Lower leg skin (tissue), 4 donors: ENCODE measurements at regions not wholly inside any gene's neighbourhood (a gene's known extent, or its start where the extent isn't known, plus 50 kb on each side); places are given as distances from the start of the nearest gene placed in this dataset.
"Not testable (repeated sequence)": the region's sequence is repeated elsewhere in the genome, so short reads cannot be mapped to it uniquely, and the experiment has no call there.

Source experiments
- DNase-seq, 2 donors: peaks; one replicate each; pipeline ENCODE4 v3.0.0-alpha.2; 2019; ENCODE audit warnings: low spot score in 2 of 2
- H3K4me3 ChIP-seq: fragments of 200-600 bp; sonication (generic); 2 replicates; pipeline ENCODE4 v1.5.1; 2017; ENCODE audit warnings: mild to moderate bottlenecking, low read depth; ENCODE audit not compliant: poor library complexity, severe bottlenecking
- POLR2A ChIP-seq, 2 donors: fragments of 450-650 bp; IDR thresholded peaks; one replicate each; pipeline ENCODE4 v1.6.1; 2016 to 2017; ENCODE audit warnings: antibody characterized with exemption in 2 of 2, mild to moderate bottlenecking in 1 of 2, moderate library complexity in 1 of 2
- WGBS, 2 donors: methylation state at CpG; one replicate each; pipeline ENCODE4 v1.1.5; 2018; 5-methylcytosine and 5-hydroxymethylcytosine counted together
- intact Hi-C: fragments of 100-400 bp; cut with DNase I; formaldehyde crosslinking; loops from one replicate; pipeline ENCODE4 v1.15.0; 2023; ENCODE audit warnings: low total_unique reads
- TF ChIP-seq, protein P1 (sequence below), 3 donors: fragments of 450-650 bp; IDR thresholded peaks; one replicate each; pipeline ENCODE4 v1.5.1; 2016; ENCODE audit warnings: antibody characterized with exemption in 3 of 3, mild to moderate bottlenecking in 3 of 3, moderate library complexity in 2 of 3

DNA sequence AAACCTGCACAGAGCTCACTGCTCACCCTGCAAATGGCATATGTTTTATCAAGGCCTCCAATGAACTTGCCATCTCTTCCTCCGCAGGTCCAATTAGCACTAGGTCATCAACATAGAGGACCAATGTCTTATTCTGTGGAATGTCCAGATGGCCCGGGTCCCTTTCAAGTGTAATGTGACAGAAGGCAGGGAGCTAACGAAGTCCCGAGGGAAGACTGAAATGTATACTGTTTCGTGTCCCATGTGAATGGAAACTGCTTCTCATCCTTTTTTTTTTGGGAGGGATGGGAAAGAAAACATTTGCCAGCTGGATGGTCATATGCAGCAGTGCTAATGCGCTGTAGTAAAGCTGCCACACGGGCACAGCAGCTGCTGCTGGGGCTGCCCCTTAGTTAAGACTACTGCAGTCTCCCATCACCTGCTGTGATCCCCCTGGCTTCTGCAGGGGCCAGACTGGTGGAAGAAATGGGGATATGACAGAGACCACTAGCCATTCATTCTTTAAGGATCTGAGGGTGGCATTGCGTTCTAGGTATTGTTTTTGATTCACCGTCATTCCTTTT is 61.7 kb upstream of the CCNY start:
- no peak for DNase-seq
- H3K4me3 ChIP-seq: no peak overlapping the region
- intact Hi-C loops: no loop called here
- WGBS, 2 donors: 81 to 83% methylated on average over 9 of the region's 9 CpGs
- TF ChIP-seq POLR2A (IDR thresholded peaks at IDR 0.05): no peak
- TF ChIP-seq, protein P1, sequence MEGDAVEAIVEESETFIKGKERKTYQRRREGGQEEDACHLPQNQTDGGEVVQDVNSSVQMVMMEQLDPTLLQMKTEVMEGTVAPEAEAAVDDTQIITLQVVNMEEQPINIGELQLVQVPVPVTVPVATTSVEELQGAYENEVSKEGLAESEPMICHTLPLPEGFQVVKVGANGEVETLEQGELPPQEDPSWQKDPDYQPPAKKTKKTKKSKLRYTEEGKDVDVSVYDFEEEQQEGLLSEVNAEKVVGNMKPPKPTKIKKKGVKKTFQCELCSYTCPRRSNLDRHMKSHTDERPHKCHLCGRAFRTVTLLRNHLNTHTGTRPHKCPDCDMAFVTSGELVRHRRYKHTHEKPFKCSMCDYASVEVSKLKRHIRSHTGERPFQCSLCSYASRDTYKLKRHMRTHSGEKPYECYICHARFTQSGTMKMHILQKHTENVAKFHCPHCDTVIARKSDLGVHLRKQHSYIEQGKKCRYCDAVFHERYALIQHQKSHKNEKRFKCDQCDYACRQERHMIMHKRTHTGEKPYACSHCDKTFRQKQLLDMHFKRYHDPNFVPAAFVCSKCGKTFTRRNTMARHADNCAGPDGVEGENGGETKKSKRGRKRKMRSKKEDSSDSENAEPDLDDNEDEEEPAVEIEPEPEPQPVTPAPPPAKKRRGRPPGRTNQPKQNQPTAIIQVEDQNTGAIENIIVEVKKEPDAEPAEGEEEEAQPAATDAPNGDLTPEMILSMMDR (IDR thresholded peaks at IDR 0.05): no peak

DNA sequence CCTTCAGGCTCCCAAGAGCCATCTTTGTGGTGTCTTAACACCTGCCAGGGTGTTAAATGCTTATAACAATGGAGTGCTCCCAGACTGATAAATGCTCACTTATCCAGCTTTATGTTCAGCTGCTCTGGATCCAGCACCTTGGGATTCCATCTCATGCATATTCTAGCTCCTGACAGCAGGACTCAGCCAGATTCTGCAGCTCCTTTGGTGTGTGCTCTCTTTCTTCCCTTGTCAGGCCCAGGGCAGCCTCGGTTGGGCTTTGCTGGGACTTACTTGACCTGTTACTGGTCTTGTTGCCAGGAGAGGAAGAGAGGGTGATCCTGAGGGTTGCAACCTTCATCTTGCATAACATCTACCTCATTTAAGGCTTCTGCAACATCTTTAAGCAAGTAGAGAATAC is 59.4 kb upstream of the CCNY start:
- 61 to 75% methylated on average over 1 of the region's 1 CpG for WGBS, 2 donors
- H3K4me3 ChIP-seq: no peak overlapping the region
- TF ChIP-seq, protein P1 (IDR thresholded peaks at IDR 0.05): no peak
- TF ChIP-seq POLR2A (IDR thresholded peaks at IDR 0.05): no peak
- intact Hi-C loops: no loop called here
- no peak for DNase-seq

- intact Hi-C loops, DNase-seq, H3K4me3 ChIP-seq: not testable (repeated sequence)
These were observed 56.1 kb upstream of the CCNY start for GRCh38 chr10:35280246-35280645.
